ENCODE measurements at regions not wholly inside any gene's neighbourhood (a gene's known extent, or its start where the extent isn't known, plus 50 kb on each side); places are given as distances from the start of the nearest gene placed in this dataset.

DNA sequence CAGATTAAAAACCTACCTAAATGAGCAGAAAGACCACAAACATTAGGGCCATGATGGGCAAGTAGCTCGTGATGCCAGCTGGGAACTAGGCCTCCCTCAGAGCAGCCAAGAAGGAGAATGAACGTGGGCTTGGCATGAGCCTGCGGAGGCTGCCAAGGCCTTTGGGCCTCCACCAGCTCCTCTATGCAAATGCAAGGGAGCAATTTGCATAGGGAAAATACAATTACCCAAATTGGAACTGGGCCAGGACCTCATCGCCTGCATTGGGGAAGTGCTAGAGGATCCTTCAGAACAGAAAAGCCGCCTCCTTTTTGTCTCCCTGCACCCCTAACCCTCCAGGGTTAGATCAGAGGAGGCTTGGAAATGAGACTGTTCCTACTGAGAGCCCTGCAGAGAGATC, 326.4 kb downstream of the SMAD2 start:
- no peaks in the 10 kb centered on the region for H3K36me3 ChIP-seq (replicated peaks; ENCODE audit: insufficient read depth, low read depth)
- no peak overlapping the region for H3K4me3 ChIP-seq
- no peaks in the 10 kb centered on the region for H3K9me3 ChIP-seq (ENCODE audit: low read depth)
- no peaks in the 10 kb centered on the region for H3K79me2 ChIP-seq
- no peaks in the 10 kb centered on the region for H3K9me2 ChIP-seq (replicated peaks; ENCODE audit: insufficient read depth)
- H3K27me3 ChIP-seq: no peaks in the 10 kb centered on the region
- no peak overlapping the region for H2AFZ ChIP-seq
- no peak for DNase-seq (ENCODE audit: low spot score)
- no peaks in the 10 kb centered on the region for H3K4me1 ChIP-seq (ENCODE audit: insufficient read depth)
- no peak overlapping the region for H3K27ac ChIP-seq
- H4K20me1 ChIP-seq (ENCODE audit: insufficient read depth, poor library complexity, severe bottlenecking): no peaks in the 10 kb centered on the region
- no peak for TF ChIP-seq EZH2 (IDR thresholded peaks at IDR 0.05; ENCODE audit: borderline replicate concordance)
- no peak for TF ChIP-seq EZH2phosphoT487 (IDR thresholded peaks at IDR 0.05; ENCODE audit: low read depth, severe bottlenecking, unreplicated experiment)
- TF ChIP-seq, protein P1, sequence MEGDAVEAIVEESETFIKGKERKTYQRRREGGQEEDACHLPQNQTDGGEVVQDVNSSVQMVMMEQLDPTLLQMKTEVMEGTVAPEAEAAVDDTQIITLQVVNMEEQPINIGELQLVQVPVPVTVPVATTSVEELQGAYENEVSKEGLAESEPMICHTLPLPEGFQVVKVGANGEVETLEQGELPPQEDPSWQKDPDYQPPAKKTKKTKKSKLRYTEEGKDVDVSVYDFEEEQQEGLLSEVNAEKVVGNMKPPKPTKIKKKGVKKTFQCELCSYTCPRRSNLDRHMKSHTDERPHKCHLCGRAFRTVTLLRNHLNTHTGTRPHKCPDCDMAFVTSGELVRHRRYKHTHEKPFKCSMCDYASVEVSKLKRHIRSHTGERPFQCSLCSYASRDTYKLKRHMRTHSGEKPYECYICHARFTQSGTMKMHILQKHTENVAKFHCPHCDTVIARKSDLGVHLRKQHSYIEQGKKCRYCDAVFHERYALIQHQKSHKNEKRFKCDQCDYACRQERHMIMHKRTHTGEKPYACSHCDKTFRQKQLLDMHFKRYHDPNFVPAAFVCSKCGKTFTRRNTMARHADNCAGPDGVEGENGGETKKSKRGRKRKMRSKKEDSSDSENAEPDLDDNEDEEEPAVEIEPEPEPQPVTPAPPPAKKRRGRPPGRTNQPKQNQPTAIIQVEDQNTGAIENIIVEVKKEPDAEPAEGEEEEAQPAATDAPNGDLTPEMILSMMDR (IDR thresholded peaks at IDR 0.05; ENCODE audit: poor library complexity): no peak
- WGBS (ENCODE audit: low lambda C conversion rate, missing lambda C conversion rate): 96% methylated on average over 5 of the region's 5 CpGs
- no peak overlapping the region for H3K4me2 ChIP-seq

DNA sequence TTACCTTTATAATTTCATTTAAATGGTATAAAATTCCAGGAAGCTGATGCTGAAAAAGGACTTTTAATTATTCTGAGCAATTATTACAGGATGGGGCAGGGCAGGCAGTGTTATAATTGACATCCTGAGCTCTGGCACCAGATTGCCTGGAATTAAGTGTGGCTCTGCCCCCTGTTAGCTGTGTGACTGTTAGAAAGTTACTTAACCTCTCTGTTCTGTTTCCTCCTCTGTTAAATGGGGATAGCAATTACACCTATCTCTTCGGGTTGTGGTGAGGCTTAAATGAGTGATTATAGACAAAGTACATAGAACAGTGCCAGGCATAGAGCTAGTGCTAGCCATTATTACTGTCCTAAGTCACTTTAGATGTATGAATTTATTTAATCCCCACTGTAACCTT, 327.3 kb downstream of the SMAD2 start:
- no peak overlapping the region for H3K4me3 ChIP-seq
- H2AFZ ChIP-seq: no peak overlapping the region
- no peaks in the 10 kb centered on the region for H4K20me1 ChIP-seq (ENCODE audit: insufficient read depth, poor library complexity, severe bottlenecking)
- no peaks in the 10 kb centered on the region for H3K27me3 ChIP-seq
- no peak overlapping the region for H3K27ac ChIP-seq
- no peak for DNase-seq (ENCODE audit: low spot score)
- H3K9me2 ChIP-seq (replicated peaks; ENCODE audit: insufficient read depth): no peaks in the 10 kb centered on the region
- H3K4me1 ChIP-seq (ENCODE audit: insufficient read depth): no peaks in the 10 kb centered on the region
- TF ChIP-seq, protein P1 (IDR thresholded peaks at IDR 0.05; ENCODE audit: poor library complexity): no peak
- TF ChIP-seq EZH2 (IDR thresholded peaks at IDR 0.05; ENCODE audit: borderline replicate concordance) (no peak), EZH2phosphoT487 (IDR thresholded peaks at IDR 0.05; ENCODE audit: low read depth, severe bottlenecking, unreplicated experiment) (no peak)
- no peaks in the 10 kb centered on the region for H3K9me3 ChIP-seq (ENCODE audit: low read depth)
- 83% methylated on average over 1 of the region's 1 CpG for WGBS (ENCODE audit: low lambda C conversion rate, missing lambda C conversion rate)
- no peaks in the 10 kb centered on the region for H3K79me2 ChIP-seq
- no peaks in the 10 kb centered on the region for H3K36me3 ChIP-seq (replicated peaks; ENCODE audit: insufficient read depth, low read depth)
- H3K4me2 ChIP-seq: no peak overlapping the region

DNA sequence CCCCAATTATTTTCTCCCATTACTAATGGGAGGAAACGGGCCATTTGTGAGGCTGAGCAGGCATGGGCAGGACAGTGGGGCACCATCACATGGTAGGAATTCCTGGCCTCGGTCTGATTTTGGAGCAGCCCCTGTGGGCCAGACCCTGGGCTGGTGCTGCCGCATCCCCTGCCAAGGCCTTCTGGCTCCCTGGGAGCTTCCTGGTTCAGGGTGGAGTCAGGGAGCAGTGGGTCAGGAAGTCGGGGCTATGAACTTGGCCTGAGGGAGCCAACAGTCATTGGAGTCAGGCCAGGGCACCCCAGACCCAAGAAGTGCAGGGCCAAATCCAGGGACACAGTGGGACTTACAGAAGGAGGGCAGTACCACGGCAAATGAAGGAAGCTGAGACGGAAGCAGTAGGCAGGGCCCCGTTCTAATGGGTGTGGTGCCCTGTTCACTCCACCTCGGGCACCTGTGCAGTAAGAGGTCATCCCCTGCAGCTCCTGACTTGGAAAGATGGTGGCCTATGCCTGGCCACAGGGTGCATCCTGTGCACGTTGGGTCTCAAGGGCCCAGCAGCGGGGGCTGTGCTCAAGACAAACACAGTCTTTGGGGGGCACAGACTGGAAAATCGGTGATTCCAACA, 328.1 kb downstream of the SMAD2 start:
- 91% methylated on average over 11 of the region's 11 CpGs for WGBS (ENCODE audit: low lambda C conversion rate, missing lambda C conversion rate)
- Histone ChIP-seq H2AFZ (no peak overlapping the region), H4K20me1 (ENCODE audit: insufficient read depth, poor library complexity, severe bottlenecking) (no peaks in the 10 kb centered on the region), H3K27me3 (no peaks in the 10 kb centered on the region), H3K9me3 (ENCODE audit: low read depth) (no peaks in the 10 kb centered on the region), H3K9me2 (replicated peaks; ENCODE audit: insufficient read depth) (no peaks in the 10 kb centered on the region), H3K79me2 (no peaks in the 10 kb centered on the region), H3K36me3 (replicated peaks; ENCODE audit: insufficient read depth, low read depth) (no peaks in the 10 kb centered on the region), H3K4me3 (no peak overlapping the region), H3K4me1 (ENCODE audit: insufficient read depth) (no peaks in the 10 kb centered on the region), H3K4me2 (no peak overlapping the region), H3K27ac (no peak overlapping the region)
- TF ChIP-seq, protein P1 (IDR thresholded peaks at IDR 0.05; ENCODE audit: poor library complexity): no peak
- TF ChIP-seq EZH2phosphoT487 (IDR thresholded peaks at IDR 0.05; ENCODE audit: low read depth, severe bottlenecking, unreplicated experiment) (no peak), EZH2 (IDR thresholded peaks at IDR 0.05; ENCODE audit: borderline replicate concordance) (no peak)
- no peak for DNase-seq (ENCODE audit: low spot score)

All from hepatocyte (in vitro differentiated cells).